ENCODE measurements at regions not wholly inside any gene's neighbourhood (a gene's known extent, or its start where the extent isn't known, plus 50 kb on each side); places are given as distances from the start of the nearest gene placed in this dataset.
A peak's percentile ranks its signal among the peaks of the same experiment; 100 is the strongest.
"Not testable (repeated sequence)": the region's sequence is repeated elsewhere in the genome, so short reads cannot be mapped to it uniquely, and the experiment has no call there.

GRCh38 chr20:52425253-52425652 lies 233.7 kb upstream of the ZFP64 start:
- DNase-seq = no peak

- DNase-seq = not testable (repeated sequence)
Measured at GRCh38 chr20:52424357-52424942, 232.9 kb upstream of the ZFP64 start.

DNA sequence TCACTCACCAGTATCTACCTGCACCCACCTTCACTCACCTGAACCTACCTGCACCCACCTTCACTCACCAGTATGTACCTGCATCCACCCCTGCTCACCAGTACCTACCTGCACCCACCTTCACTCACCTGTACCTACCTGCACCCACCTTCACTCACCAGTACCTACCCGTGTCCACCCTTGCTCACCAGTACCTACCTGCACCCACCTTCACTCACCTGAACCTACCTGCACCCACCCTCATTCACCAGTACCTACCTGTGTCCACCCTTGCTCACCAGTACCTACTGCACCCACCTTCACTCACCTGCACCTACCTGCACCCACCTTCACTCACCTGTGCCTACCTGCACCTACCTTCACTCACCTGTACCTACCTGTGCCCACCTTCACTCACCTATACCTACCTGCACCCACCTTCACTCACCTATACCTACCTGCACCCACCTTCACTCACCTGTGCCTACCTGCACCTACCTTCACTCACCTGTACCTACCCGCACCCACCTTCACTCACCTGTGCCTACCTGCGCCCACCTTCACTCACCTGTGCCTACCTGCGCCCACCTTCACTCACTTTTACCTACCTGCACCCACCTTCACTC lies 232.1 kb upstream of the ZFP64 start:
- not testable (repeated sequence) for DNase-seq

GRCh38 chr20:52422574-52423336 lies 231.2 kb upstream of the ZFP64 start:
- DNase-seq = no peak

- DNase-seq = no peak
Measured at GRCh38 chr20:52420805-52421204, 229.2 kb upstream of the ZFP64 start.

DNA sequence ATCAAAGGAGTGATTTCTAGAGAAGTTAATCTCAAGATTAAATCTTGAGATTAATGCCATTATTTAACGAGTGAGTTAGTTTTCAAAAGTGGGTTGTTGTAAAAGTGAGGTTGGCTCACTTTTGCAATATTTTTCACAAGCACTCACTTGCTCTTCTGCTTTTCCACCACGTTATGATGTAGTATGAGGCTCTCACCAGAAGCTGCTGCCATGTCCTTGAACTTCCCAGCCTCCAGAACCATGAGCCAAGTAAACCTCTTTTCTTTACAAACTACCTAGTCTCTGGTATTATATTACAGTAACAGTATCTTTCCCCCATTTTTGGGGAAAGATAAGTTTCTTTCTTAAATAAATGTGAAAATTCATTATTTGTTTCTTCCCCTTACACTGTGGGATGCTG lies 227.6 kb upstream of the ZFP64 start:
- no peak for DNase-seq

DNA sequence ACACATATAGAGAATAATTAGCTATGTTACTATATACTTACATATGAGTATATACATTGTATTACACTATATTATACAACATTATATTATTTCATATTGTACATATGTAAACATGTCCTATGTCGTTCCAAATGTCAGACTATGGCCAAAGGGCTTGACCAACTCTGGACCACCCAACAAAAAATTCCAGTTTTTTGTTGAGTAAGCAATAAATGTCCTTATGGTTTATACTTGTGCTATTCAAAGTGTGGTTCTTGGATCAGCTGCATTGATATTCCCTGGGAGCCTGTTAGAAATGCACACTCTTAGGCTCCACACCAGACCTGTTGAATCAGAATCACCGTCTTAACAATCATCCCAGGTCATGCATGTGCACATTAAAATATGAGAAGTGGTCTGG lies 225.4 kb upstream of the ZFP64 start:
- no peak for DNase-seq

GRCh38 chr20:52411611-52412010 lies 220.0 kb upstream of the ZFP64 start:
- no peak for DNase-seq

DNA sequence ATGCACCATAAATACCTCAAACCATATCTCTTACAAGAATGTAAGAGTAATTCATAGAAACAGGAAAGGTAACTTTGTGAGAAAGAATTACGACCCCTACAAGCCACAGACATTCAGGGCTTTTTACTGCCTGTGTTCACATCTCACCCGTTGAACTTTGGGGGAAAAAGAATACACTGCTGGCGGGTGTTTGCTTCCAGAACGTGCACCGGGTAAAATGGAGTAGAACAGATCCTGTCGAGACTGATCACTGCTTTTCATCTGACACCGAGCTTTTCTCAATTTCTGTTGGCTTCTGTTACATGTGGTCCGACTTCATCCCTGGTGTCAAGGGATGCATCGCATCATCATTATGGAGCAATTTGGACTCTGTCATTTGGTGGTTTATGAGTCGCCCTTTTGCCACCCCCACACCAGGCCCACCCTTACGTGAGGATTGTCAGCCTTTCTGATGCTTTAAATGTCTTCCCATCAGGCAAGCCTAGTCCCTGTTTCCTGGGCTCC lies 219.2 kb upstream of the ZFP64 start:
- DNase-seq = no peak

GRCh38 chr20:52410182-52410647 lies 218.6 kb upstream of the ZFP64 start:
- DNase-seq = no peak

DNA sequence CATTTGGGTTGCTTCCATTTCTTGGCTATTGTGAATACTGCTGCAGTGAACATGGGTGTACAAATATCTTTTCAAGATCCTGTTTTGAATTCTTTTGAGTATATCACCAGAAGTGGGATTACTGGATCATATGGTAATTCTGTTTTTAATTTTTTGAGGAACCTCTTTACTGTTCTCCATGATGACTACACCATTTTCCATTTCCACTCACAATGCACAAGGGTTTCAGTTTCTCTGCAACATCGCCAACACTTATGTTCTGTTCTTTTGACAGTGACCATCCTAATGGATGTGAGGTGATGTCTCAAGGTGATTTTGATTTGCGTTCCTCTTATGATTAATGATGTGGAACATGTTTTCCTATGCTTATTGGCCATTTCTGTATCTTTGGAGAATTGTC lies 214.4 kb upstream of the ZFP64 start:
- DNase-seq = no peak

- no peak for DNase-seq
Measured at GRCh38 chr20:52405417-52405816, 213.8 kb upstream of the ZFP64 start.

DNA sequence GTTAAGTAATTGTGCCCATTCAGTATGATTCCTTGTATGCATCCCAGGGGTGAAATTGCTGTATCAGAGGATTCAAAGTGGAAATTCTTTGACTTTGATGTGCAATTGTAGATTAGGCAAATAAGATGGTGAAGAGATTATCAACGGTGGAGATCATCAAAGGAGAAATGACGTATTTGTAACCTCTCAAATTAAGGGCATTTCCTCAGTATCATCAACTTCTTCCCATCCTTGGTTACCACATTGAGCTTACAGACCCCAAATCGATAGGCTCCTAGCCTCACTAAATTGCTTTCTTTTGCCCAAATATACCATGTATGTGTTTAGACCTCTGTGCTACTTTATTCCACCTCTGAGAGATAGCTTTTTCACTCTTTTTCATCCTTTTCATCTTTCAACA lies 213.1 kb upstream of the ZFP64 start:
- DNase-seq = no peak

DNA sequence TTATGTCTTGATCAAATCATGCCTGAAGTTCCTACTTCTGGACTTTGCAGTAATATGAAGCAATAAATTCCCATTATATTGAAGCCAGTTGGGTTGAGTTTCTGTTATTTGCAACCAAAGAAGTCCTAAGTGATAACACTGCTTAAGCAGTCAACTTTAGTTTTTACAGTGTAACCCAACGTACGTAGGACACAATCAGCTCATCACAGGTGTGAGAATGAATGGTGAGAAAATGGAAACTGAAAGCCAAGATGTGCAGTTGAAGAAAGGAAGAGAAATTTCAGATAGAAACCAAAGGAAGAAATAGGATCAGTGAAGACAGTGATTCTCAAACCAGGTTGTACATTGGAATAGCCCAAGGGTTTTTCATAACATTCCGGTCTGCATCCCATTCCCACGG lies 211.4 kb upstream of the ZFP64 start:
- DNase-seq = no peak

- no peak for DNase-seq
Measured at GRCh38 chr20:52402514-52402913, 210.9 kb upstream of the ZFP64 start.

- no peak for DNase-seq
Measured at GRCh38 chr20:52401431-52401830, 209.9 kb upstream of the ZFP64 start.

DNA sequence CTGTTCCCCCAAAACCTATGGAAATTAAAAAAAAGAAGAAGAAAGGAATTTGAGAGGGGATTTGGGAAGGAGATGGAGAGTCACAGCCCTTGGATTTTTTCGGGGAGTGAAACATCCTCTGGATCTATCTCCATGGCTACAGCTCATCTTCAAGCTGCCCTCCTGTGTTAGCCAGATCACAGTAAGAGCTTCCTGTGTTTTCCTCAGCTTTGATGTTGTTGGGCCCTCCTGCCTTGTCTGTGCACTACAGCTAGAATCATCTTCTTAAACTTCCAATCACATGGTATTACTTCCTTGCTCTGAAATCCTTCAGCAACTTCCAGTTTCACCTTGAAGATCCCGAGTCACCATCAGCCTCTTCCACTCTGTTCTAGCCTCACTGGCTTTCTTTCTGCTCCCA lies 207.8 kb upstream of the ZFP64 start:
- DNase-seq = no peak

GRCh38 chr20:52389606-52390005 lies 198.0 kb upstream of the ZFP64 start:
- DNase-seq = no peak

DNA sequence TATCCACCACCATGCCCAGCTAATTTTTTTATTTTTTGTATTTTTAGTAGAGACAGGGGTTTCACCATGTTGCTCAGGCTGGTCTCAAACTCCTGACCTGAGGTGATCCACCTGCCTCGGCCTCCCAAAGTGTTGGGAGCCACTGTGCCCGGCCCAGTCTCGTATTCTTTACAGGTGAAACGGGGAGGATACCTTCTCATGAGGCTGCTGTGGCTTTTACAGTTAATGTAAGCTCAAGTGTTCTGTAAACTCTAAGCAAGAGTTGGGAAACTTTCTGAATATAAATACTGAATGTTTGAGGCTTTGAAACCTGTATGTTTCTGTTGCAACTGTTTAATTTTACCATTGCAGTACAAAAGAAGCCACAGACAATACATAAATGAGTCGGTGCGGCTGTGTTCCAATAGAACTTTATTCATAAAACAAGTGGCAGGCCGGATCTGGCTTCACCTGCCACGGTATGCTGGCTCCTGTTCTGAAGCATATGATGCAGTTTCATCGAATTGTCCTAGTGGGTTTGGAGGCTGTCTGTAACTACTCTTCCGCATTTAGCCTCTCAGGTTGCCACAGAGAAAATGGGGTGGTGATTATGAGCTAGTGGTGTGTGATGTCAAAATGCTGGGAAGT lies 192.5 kb upstream of the ZFP64 start:
- no peak for DNase-seq

GRCh38 chr20:52382933-52383332 lies 191.4 kb upstream of the ZFP64 start:
- no peak for DNase-seq

- DNase-seq = peak; percentile 50
Measured at GRCh38 chr20:52379723-52380336, 188.3 kb upstream of the ZFP64 start.

- no peak for DNase-seq
Measured at GRCh38 chr20:52372169-52372568, 180.6 kb upstream of the ZFP64 start.

GRCh38 chr20:52365688-52366087 lies 174.1 kb upstream of the ZFP64 start:
- no peak for DNase-seq

Measured in right forelimb (tissue), 1 donor.